ENCODE measurements at regions not wholly inside any gene's neighbourhood (a gene's known extent, or its start where the extent isn't known, plus 50 kb on each side); places are given as distances from the start of the nearest gene placed in this dataset.

DNA sequence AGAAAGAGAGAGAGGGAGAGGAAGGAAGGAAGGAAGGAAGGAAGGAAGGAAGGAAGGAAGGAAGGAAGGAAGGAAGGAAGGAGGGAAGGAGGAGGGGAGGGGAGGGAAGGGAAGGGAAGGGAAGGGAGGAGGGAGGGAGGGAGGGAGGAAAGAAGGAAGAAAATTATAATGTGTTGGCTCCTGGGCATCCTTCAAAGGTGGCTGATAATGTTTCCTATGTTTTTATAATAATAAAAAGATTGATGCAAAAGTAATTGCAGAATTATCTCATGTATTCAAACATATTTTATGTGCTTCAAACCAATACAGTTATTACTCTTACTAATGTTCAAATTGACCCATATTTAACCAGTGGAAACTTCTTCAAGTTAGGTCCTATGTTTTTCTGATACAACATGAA, 260.9 kb downstream of the LNPK start:
- CTCF ChIA-PET = no interaction called here
- H3K9me3 ChIP-seq (replicated peaks; ENCODE audit: control insufficient read depth, insufficient read depth, low read length) = no peaks in the 10 kb centered on the region
- no TSS peak for BruUV-seq (replicated peaks)
- H3K79me2 ChIP-seq (ENCODE audit: control insufficient read depth, insufficient read depth, low read length) = no peaks in the 10 kb centered on the region
- DNase-seq (ENCODE audit: low read depth, low spot score) (no peak), FAIRE-seq (no peak)
- no peak overlapping the region for H3K4me2 ChIP-seq (ENCODE audit: insufficient read depth, low read length)
- intact Hi-C loops (cut with micrococcal nuclease) = no loop called here
- no peaks in the 10 kb centered on the region for H3K4me1 ChIP-seq (ENCODE audit: control insufficient read depth, extremely low read depth, insufficient read depth, low read length)
- H3K9me1 ChIP-seq (replicated peaks; ENCODE audit: control insufficient read depth, extremely low read depth, insufficient read depth, low read length) = no peaks in the 10 kb centered on the region
- no peak overlapping the region for H3K9ac ChIP-seq (replicated peaks; ENCODE audit: extremely low read depth, insufficient read depth, low read length)
- dilution Hi-C loops (cut with MboI; ENCODE audit: extremely low pct_ligation_motif_present, low sequenced_read_pairs) = no loop called here
- H3K27me3 ChIP-seq (ENCODE audit: control insufficient read depth in 2 of 2, insufficient read depth in 2 of 2, low read length in 2 of 2) = no peaks in the 10 kb centered on the region
- POLR2A ChIA-PET = no interaction called here
- H3K36me3 ChIP-seq (ENCODE audit: control insufficient read depth in 2 of 2, extremely low read depth in 1 of 2, insufficient read depth in 2 of 2, low read length in 2 of 2) = no peaks in the 10 kb centered on the region
- no peak overlapping the region for H3K4me3 ChIP-seq (replicated peaks in 1 of 3; ENCODE audit: insufficient read depth in 1 of 3, low read depth in 1 of 3, low read length in 3 of 3)
- TF ChIP-seq GATA2 (IDR thresholded peaks at IDR 0.05; ENCODE audit: insufficient read depth, insufficient read length, low read depth, low read length) = no peak
- TF ChIP-seq FOS (IDR thresholded peaks at IDR 0.05; ENCODE audit: borderline replicate concordance, insufficient read depth, low read length) = no peak
- TF ChIP-seq POLR2AphosphoS5 (IDR thresholded peaks at IDR 0.05; ENCODE audit: insufficient read depth, low read depth, low read length) = no peak
- TF ChIP-seq, protein P1, sequence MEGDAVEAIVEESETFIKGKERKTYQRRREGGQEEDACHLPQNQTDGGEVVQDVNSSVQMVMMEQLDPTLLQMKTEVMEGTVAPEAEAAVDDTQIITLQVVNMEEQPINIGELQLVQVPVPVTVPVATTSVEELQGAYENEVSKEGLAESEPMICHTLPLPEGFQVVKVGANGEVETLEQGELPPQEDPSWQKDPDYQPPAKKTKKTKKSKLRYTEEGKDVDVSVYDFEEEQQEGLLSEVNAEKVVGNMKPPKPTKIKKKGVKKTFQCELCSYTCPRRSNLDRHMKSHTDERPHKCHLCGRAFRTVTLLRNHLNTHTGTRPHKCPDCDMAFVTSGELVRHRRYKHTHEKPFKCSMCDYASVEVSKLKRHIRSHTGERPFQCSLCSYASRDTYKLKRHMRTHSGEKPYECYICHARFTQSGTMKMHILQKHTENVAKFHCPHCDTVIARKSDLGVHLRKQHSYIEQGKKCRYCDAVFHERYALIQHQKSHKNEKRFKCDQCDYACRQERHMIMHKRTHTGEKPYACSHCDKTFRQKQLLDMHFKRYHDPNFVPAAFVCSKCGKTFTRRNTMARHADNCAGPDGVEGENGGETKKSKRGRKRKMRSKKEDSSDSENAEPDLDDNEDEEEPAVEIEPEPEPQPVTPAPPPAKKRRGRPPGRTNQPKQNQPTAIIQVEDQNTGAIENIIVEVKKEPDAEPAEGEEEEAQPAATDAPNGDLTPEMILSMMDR (IDR thresholded peaks at IDR 0.05; ENCODE audit: extremely low read depth in 1 of 2, insufficient read depth in 1 of 2, low read depth in 1 of 2, low read length in 2 of 2) = no peak
- no peak for TF ChIP-seq MYC (IDR thresholded peaks at IDR 0.05; ENCODE audit: low read depth, low read length)
- TF ChIP-seq POLR2A (IDR thresholded peaks at IDR 0.05; ENCODE audit: low read depth, low read length) = no peak
- no peak for TF ChIP-seq JUN (IDR thresholded peaks at IDR 0.05; ENCODE audit: borderline replicate concordance, insufficient read depth, insufficient read length, low read depth)
- TF ChIP-seq EZH2 (IDR thresholded peaks at IDR 0.05; ENCODE audit: borderline replicate concordance, low read depth, low read length, severe bottlenecking) = no peak
- TF ChIP-seq, protein P2, sequence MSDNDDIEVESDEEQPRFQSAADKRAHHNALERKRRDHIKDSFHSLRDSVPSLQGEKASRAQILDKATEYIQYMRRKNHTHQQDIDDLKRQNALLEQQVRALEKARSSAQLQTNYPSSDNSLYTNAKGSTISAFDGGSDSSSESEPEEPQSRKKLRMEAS (IDR thresholded peaks at IDR 0.05; ENCODE audit: insufficient read depth, insufficient read length) = no peak
- H2AFZ ChIP-seq (ENCODE audit: low read depth, low read length) = no peak overlapping the region
- no peak overlapping the region for H3K27ac ChIP-seq (ENCODE audit: insufficient read depth, low read depth, low read length)
- no peaks in the 10 kb centered on the region for H4K20me1 ChIP-seq (replicated peaks; ENCODE audit: control insufficient read depth, extremely low read depth, insufficient read depth, low read length)

All from endothelial cell of umbilical vein (primary cell).